WI38 (cell line): ENCODE measurements at regions not wholly inside any gene's neighbourhood (a gene's known extent, or its start where the extent isn't known, plus 50 kb on each side); places are given as distances from the start of the nearest gene placed in this dataset.

Source experiments
- H3K4me3 ChIP-seq: 2 replicates; pipeline ENCODE4 v1.5.1; 2011; ENCODE audit warnings: low read depth, mild to moderate bottlenecking, control low read depth, low read length
- TF ChIP-seq, protein P1 (sequence below): IDR thresholded peaks from 2 replicates; pipeline ENCODE4 v1.5.1; 2012; ENCODE audit warnings: low read depth, mild to moderate bottlenecking, control low read depth, low read length

GRCh38 chr22:22040472-22040871, 57.9 kb upstream of the TOP3B start:
- TF ChIP-seq, protein P1, sequence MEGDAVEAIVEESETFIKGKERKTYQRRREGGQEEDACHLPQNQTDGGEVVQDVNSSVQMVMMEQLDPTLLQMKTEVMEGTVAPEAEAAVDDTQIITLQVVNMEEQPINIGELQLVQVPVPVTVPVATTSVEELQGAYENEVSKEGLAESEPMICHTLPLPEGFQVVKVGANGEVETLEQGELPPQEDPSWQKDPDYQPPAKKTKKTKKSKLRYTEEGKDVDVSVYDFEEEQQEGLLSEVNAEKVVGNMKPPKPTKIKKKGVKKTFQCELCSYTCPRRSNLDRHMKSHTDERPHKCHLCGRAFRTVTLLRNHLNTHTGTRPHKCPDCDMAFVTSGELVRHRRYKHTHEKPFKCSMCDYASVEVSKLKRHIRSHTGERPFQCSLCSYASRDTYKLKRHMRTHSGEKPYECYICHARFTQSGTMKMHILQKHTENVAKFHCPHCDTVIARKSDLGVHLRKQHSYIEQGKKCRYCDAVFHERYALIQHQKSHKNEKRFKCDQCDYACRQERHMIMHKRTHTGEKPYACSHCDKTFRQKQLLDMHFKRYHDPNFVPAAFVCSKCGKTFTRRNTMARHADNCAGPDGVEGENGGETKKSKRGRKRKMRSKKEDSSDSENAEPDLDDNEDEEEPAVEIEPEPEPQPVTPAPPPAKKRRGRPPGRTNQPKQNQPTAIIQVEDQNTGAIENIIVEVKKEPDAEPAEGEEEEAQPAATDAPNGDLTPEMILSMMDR, result no peak
- H3K4me3 ChIP-seq, result no peak overlapping the region

GRCh38 chr22:22039286-22040074, 56.9 kb upstream of the TOP3B start:
- TF ChIP-seq, protein P1, result no peak
- no peak overlapping the region for H3K4me3 ChIP-seq

- H3K4me3 ChIP-seq, result no peak overlapping the region
- TF ChIP-seq, protein P1, result no peak
Observed at GRCh38 chr22:22038178-22038880, 55.7 kb upstream of the TOP3B start.

DNA sequence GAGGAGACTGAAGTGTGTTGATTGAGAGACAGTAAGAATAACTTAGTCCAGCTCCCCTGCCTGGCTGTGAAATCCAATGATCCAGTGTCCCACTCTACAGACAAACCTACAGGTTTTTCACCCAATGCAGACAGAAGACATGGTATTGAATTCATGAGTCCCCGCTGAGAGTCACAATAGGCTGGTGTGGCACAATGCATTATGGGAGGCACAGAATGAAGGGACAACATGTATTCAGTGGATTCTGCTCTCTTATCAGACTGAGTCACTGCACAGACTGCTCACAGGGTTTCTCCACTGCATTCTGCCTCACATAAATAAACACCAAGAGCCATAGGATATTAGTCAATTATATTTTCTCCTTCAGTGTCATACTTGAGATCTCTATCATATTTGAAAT, 55.2 kb upstream of the TOP3B start:
- H3K4me3 ChIP-seq, result no peak overlapping the region
- TF ChIP-seq, protein P1, result no peak

DNA sequence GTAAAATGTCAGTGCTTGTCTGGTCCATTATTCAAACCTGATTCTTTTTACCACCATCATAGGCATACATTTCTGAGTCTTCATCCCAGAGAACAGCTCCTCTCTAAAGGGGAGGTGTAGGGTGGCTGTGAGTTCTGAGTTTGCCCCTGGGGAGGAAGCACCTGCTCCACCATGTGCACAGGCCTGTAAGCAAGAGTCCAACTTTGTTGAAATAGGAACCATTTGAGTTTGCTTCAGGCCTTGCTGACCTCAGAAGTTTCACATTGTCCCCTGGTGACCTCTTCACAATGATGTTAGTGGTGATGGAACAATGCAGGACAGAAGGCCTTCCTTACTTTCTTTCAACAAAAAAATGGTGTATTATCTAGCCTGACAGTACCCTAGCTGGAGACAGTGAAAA, 54.6 kb upstream of the TOP3B start:
- no peak overlapping the region for H3K4me3 ChIP-seq
- TF ChIP-seq, protein P1, result no peak

GRCh38 chr22:22036588-22036987, 54.0 kb upstream of the TOP3B start:
- TF ChIP-seq, protein P1, result no peak
- H3K4me3 ChIP-seq, result no peak overlapping the region

- no peak overlapping the region for H3K4me3 ChIP-seq
- TF ChIP-seq, protein P1, result no peak
Observed at GRCh38 chr22:22035771-22036314, 53.3 kb upstream of the TOP3B start.
